Fibroblast of lung (primary cell): ENCODE measurements at regions not wholly inside any gene's neighbourhood (a gene's known extent, or its start where the extent isn't known, plus 50 kb on each side); places are given as distances from the start of the nearest gene placed in this dataset.

Experiments used
- DNase-seq, 2 donors: peaks; one replicate each; pipeline versions ENCODE4 v3.0.0 to v3.0.0-alpha.2; 2010; ENCODE audit warnings: low read depth in 2 of 2
- H2AFZ ChIP-seq: 2 replicates; pipeline ENCODE4 v1.5.1; 2012; ENCODE audit warnings: low read length, control low read depth, inconsistent platforms
- H3K27ac ChIP-seq: 2 replicates; pipeline ENCODE4 v1.5.1; 2011; ENCODE audit warnings: low read length, control low read depth; ENCODE audit not compliant: insufficient read depth
- H3K27me3 ChIP-seq: 2 replicates; pipeline ENCODE4 v1.5.1; 2011; ENCODE audit warnings: mild to moderate bottlenecking, low read length; ENCODE audit not compliant: control insufficient read depth, insufficient read depth
- H3K36me3 ChIP-seq: 2 replicates; pipeline ENCODE4 v1.5.1; 2011; ENCODE audit warnings: low read length; ENCODE audit not compliant: control insufficient read depth, insufficient read depth
- H3K4me1 ChIP-seq: 2 replicates; pipeline ENCODE4 v1.5.1; 2011; ENCODE audit warnings: low read length; ENCODE audit not compliant: control insufficient read depth, insufficient read depth; ENCODE audit errors: extremely low read depth
- H3K4me2 ChIP-seq: 2 replicates; pipeline ENCODE4 v1.5.1; 2011; ENCODE audit warnings: low read length, control low read depth; ENCODE audit not compliant: insufficient read depth; ENCODE audit errors: extremely low read depth
- H3K4me3 ChIP-seq, 4 experiments: fragments of 200-600 bp in 1 of 4; sonication (generic) in 1 of 4; replicated peaks in 1 of 4; 2 replicates each; pipeline ENCODE4 v1.5.1; 2011 to 2016; ENCODE audit warnings: low read length in 4 of 4, low read depth in 3 of 4, mild to moderate bottlenecking in 3 of 4, control low read depth in 2 of 4, inconsistent platforms in 1 of 4, mixed read lengths in 1 of 4; ENCODE audit not compliant: insufficient read depth in 1 of 4; ENCODE audit errors: control extremely low read depth in 1 of 4
- H3K79me2 ChIP-seq: 2 replicates; pipeline ENCODE4 v1.5.1; 2012; ENCODE audit warnings: mild to moderate bottlenecking, low read length, inconsistent platforms; ENCODE audit not compliant: control insufficient read depth, insufficient read depth
- H3K9ac ChIP-seq: 2 replicates; pipeline ENCODE4 v1.5.1; 2011; ENCODE audit warnings: mild to moderate bottlenecking, low read length, control low read depth; ENCODE audit not compliant: insufficient read depth
- H3K9me3 ChIP-seq: 2 replicates; pipeline ENCODE4 v1.5.1; 2012; ENCODE audit warnings: low read depth, low read length; ENCODE audit not compliant: control insufficient read depth, insufficient read depth
- H4K20me1 ChIP-seq: 2 replicates; pipeline ENCODE4 v1.5.1; 2011; ENCODE audit warnings: low read length; ENCODE audit not compliant: control insufficient read depth, insufficient read depth; ENCODE audit errors: extremely low read depth
- EZH2 ChIP-seq: IDR thresholded peaks from 2 replicates; pipeline ENCODE4 v1.5.1; 2012; ENCODE audit warnings: low read length, control low read depth, mild to moderate bottlenecking; ENCODE audit errors: missing control alignments
- TF ChIP-seq, protein P1 (sequence below), 2 donors: IDR thresholded peaks in 1 of 2; conservative IDR thresholded peaks in 1 of 2; 1 replicate in 1 of 2; 2 replicates in 1 of 2; pipeline ENCODE4 v1.5.1; 2011 to 2012; ENCODE audit warnings: low read length in 2 of 2, control low read depth in 1 of 2, inconsistent platforms in 1 of 2, low read depth in 1 of 2, mild to moderate bottlenecking in 1 of 2

DNA sequence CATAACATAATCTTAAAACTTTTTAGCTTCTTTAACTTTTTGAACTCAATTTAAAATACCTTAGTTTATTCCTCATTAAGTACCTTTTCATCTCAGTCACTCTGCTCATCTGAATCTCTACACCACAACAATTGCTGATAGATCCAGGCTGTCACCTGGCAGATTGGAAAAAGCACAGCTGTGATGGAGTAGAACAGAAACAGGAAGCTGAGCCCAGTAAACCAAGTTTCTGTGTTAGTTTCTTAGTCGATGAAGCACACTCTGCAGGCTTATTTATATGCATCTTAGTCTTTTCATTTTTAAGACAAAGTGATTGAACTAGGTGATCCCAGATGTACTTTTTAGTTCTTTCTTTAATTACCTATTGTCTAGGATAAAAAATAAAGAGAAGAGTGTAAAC, 1398.0 kb upstream of the ALCAM start:
- Histone ChIP-seq H3K4me1 (no peaks in the 10 kb centered on the region), H3K27me3 (no peaks in the 10 kb centered on the region), H3K9ac (no peak overlapping the region), H3K4me3 (no peak overlapping the region), H3K4me2 (no peak overlapping the region), H3K79me2 (no peaks in the 10 kb centered on the region), H2AFZ (no peak overlapping the region), H3K36me3 (no peaks in the 10 kb centered on the region), H3K27ac (no peak overlapping the region), H4K20me1 (no peaks in the 10 kb centered on the region), H3K9me3 (no peaks in the 10 kb centered on the region)
- TF ChIP-seq, protein P1, sequence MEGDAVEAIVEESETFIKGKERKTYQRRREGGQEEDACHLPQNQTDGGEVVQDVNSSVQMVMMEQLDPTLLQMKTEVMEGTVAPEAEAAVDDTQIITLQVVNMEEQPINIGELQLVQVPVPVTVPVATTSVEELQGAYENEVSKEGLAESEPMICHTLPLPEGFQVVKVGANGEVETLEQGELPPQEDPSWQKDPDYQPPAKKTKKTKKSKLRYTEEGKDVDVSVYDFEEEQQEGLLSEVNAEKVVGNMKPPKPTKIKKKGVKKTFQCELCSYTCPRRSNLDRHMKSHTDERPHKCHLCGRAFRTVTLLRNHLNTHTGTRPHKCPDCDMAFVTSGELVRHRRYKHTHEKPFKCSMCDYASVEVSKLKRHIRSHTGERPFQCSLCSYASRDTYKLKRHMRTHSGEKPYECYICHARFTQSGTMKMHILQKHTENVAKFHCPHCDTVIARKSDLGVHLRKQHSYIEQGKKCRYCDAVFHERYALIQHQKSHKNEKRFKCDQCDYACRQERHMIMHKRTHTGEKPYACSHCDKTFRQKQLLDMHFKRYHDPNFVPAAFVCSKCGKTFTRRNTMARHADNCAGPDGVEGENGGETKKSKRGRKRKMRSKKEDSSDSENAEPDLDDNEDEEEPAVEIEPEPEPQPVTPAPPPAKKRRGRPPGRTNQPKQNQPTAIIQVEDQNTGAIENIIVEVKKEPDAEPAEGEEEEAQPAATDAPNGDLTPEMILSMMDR (conservative IDR thresholded peaks at IDR 0.05 in 1 of 2, IDR thresholded peaks at IDR 0.05 in 1 of 2; ENCODE audit: low read depth in 1 of 2, low read length in 2 of 2): no peak
- no peak for TF ChIP-seq EZH2
- no peak for DNase-seq

- Histone ChIP-seq H3K36me3 (no peaks in the 10 kb centered on the region), H2AFZ (no peak overlapping the region), H3K4me1 (no peaks in the 10 kb centered on the region), H3K4me2 (no peak overlapping the region), H3K9ac (no peak overlapping the region), H3K4me3 (no peak overlapping the region), H3K79me2 (no peaks in the 10 kb centered on the region), H4K20me1 (no peaks in the 10 kb centered on the region), H3K27me3 (no peaks in the 10 kb centered on the region), H3K9me3 (no peaks in the 10 kb centered on the region), H3K27ac (no peak overlapping the region)
- no peak for DNase-seq
- no peak for TF ChIP-seq EZH2
- TF ChIP-seq, protein P1 (conservative IDR thresholded peaks at IDR 0.05 in 1 of 2, IDR thresholded peaks at IDR 0.05 in 1 of 2; ENCODE audit: low read depth in 1 of 2, low read length in 2 of 2): no peak
These were observed 1389.8 kb upstream of the ALCAM start for GRCh38 chr3:103976931-103977339.

DNA sequence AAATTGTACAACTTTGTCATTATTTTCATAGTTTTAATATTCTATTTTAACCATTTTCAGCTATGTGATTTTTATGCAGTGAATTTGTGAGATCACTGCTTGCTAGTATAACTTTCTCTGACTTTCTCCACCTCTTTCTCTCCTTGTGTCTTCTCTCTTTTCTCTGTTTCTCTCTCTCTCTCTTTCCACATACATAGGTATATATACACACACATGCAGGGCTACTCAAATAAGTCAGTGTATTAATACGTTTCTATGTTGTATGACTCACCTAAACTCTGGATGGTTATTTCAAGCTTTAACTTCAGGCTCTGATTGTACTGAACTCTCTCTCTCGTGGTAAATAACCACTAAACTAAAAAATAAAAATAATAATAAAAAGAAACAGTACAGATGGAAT, 1389.3 kb upstream of the ALCAM start:
- Histone ChIP-seq H3K9ac (no peak overlapping the region), H2AFZ (no peak overlapping the region), H3K79me2 (no peaks in the 10 kb centered on the region), H3K4me1 (no peaks in the 10 kb centered on the region), H3K9me3 (no peaks in the 10 kb centered on the region), H3K27ac (no peak overlapping the region), H4K20me1 (no peaks in the 10 kb centered on the region), H3K4me3 (no peak overlapping the region), H3K36me3 (no peaks in the 10 kb centered on the region), H3K4me2 (no peak overlapping the region), H3K27me3 (no peaks in the 10 kb centered on the region)
- DNase-seq: no peak
- TF ChIP-seq EZH2: no peak
- TF ChIP-seq, protein P1 (conservative IDR thresholded peaks at IDR 0.05 in 1 of 2, IDR thresholded peaks at IDR 0.05 in 1 of 2; ENCODE audit: low read depth in 1 of 2, low read length in 2 of 2): no peak
